AG09309 (cell line): ENCODE measurements at regions not wholly inside any gene's neighbourhood (a gene's known extent, or its start where the extent isn't known, plus 50 kb on each side); places are given as distances from the start of the nearest gene placed in this dataset.
A peak's percentile ranks its signal among the peaks of the same experiment; 100 is the strongest.
"Not testable (repeated sequence)": the region's sequence is repeated elsewhere in the genome, so short reads cannot be mapped to it uniquely, and the experiment has no call there.

ENCODE experiments used
- DNase-seq: peaks from one replicate; pipeline ENCODE4 v3.0.0-alpha.2; 2010; ENCODE audit warnings: low read depth
- H3K4me3 ChIP-seq: 2 replicates; pipeline ENCODE4 v1.5.1; 2011; ENCODE audit warnings: mild to moderate bottlenecking, low read depth, low read length, moderate library complexity; ENCODE audit not compliant: control insufficient read depth
- CTCF ChIP-seq: IDR thresholded peaks from 2 replicates; pipeline ENCODE4 v1.5.1; 2011; ENCODE audit warnings: mild to moderate bottlenecking, low read depth, low read length, inconsistent platforms; ENCODE audit not compliant: insufficient read depth, control insufficient read depth; ENCODE audit errors: missing control alignments

- DNase-seq = no peak
- no peak for TF ChIP-seq CTCF
- no peak overlapping the region for H3K4me3 ChIP-seq
Measured at GRCh38 chr4:120290553-120290952, 223.9 kb upstream of the MAD2L1 start.

- H3K4me3 ChIP-seq = no peak overlapping the region
- DNase-seq = no peak
- TF ChIP-seq CTCF = peak; percentile 12
Measured at GRCh38 chr4:120286813-120287212, 220.2 kb upstream of the MAD2L1 start.

GRCh38 chr4:120281581-120281980 is 214.9 kb upstream of the MAD2L1 start:
- no peak overlapping the region for H3K4me3 ChIP-seq
- TF ChIP-seq CTCF = no peak
- DNase-seq = no peak

GRCh38 chr4:120277391-120277790 is 210.7 kb upstream of the MAD2L1 start:
- no peak for TF ChIP-seq CTCF
- DNase-seq = no peak
- H3K4me3 ChIP-seq = no peak overlapping the region

- no peak overlapping the region for H3K4me3 ChIP-seq
- TF ChIP-seq CTCF = no peak
Measured at GRCh38 chr4:120266602-120267001, 200.0 kb upstream of the MAD2L1 start.

GRCh38 chr4:120263618-120264017 is 197.0 kb upstream of the MAD2L1 start:
- no peak for DNase-seq
- no peak overlapping the region for H3K4me3 ChIP-seq
- TF ChIP-seq CTCF = no peak

More at GRCh38 chr4:120266602-120267001, 200.0 kb upstream of the MAD2L1 start:
- DNase-seq = no peak

- H3K4me3 ChIP-seq = no peak overlapping the region
- DNase-seq = no peak
- no peak for TF ChIP-seq CTCF
Measured at GRCh38 chr4:120261117-120261516, 194.5 kb upstream of the MAD2L1 start.

- not testable (repeated sequence) for H3K4me3 ChIP-seq
Measured at GRCh38 chr4:120256112-120256775, 189.6 kb upstream of the MAD2L1 start.

More at GRCh38 chr4:120256112-120256775, 189.6 kb upstream of the MAD2L1 start:
- not testable (repeated sequence) for DNase-seq
